ENCODE measurements at regions not wholly inside any gene's neighbourhood (a gene's known extent, or its start where the extent isn't known, plus 50 kb on each side); places are given as distances from the start of the nearest gene placed in this dataset.

DNA sequence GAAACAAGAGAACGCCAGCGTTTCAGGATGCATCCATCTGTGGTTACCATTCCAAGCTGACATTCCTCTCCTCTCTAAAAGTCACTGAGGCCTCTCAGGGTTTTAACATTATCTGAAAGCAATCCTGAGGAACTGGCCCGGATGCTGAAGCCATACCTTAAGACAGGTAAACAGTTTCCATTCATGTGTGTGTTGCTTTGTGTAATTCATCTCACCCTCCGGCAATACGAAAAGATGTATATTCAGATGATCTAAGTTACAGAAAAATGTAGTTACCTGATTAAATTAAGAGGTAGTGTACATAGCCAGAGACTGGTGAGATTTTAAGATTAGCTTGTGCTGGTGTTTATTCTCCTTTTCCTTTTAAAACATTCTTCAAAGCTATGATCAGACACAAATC, 68.4 kb upstream of the BACH2 start:
- TF ChIP-seq, protein P1, sequence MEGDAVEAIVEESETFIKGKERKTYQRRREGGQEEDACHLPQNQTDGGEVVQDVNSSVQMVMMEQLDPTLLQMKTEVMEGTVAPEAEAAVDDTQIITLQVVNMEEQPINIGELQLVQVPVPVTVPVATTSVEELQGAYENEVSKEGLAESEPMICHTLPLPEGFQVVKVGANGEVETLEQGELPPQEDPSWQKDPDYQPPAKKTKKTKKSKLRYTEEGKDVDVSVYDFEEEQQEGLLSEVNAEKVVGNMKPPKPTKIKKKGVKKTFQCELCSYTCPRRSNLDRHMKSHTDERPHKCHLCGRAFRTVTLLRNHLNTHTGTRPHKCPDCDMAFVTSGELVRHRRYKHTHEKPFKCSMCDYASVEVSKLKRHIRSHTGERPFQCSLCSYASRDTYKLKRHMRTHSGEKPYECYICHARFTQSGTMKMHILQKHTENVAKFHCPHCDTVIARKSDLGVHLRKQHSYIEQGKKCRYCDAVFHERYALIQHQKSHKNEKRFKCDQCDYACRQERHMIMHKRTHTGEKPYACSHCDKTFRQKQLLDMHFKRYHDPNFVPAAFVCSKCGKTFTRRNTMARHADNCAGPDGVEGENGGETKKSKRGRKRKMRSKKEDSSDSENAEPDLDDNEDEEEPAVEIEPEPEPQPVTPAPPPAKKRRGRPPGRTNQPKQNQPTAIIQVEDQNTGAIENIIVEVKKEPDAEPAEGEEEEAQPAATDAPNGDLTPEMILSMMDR (IDR thresholded peaks at IDR 0.05): no peak
- TF ChIP-seq POLR2A (IDR thresholded peaks at IDR 0.05): no peak

All from uterus (tissue), 2 donors.